Neural crest cell (in vitro differentiated cells): ENCODE measurements at regions not wholly inside any gene's neighbourhood (a gene's known extent, or its start where the extent isn't known, plus 50 kb on each side); places are given as distances from the start of the nearest gene placed in this dataset.
"Not testable (repeated sequence)": the region's sequence is repeated elsewhere in the genome, so short reads cannot be mapped to it uniquely, and the experiment has no call there.

Source experiments
- DNase-seq: peaks from one replicate; pipeline ENCODE4 v3.0.0; 2021; ENCODE audit warnings: low read depth, mixed read lengths, low spot score
- H3K27ac Mint-ChIP-seq: one replicate; pipeline ENCODE4 v1.8.0; 2021; ENCODE audit warnings: mild to moderate bottlenecking, mixed read lengths; ENCODE audit not compliant: unreplicated experiment
- H3K27me3 Mint-ChIP-seq: 2 replicates; pipeline ENCODE4 v1.8.0; 2021; ENCODE audit warnings: low read depth, mild to moderate bottlenecking, mixed read lengths
- H3K36me3 Mint-ChIP-seq: 2 replicates; pipeline ENCODE4 v1.8.0; 2021; ENCODE audit warnings: low read depth, mild to moderate bottlenecking, mixed read lengths
- H3K4me1 Mint-ChIP-seq: 2 replicates; pipeline ENCODE4 v1.8.0; 2021; ENCODE audit warnings: mixed read lengths
- H3K4me3 Mint-ChIP-seq: one replicate; pipeline ENCODE4 v1.8.0; 2021; ENCODE audit warnings: mild to moderate bottlenecking, mixed read lengths
- H3K9me3 Mint-ChIP-seq: 2 replicates; pipeline ENCODE4 v1.8.0; 2021; ENCODE audit warnings: mixed read lengths
- TF ChIP-seq, protein P1 (sequence below): fragments of 200-600 bp; sonication (generic); conservative IDR thresholded peaks from 2 replicates; pipeline ENCODE4 v1.5.0; 2021; ENCODE audit warnings: antibody characterized with exemption, mild to moderate bottlenecking

- TF ChIP-seq, protein P1, sequence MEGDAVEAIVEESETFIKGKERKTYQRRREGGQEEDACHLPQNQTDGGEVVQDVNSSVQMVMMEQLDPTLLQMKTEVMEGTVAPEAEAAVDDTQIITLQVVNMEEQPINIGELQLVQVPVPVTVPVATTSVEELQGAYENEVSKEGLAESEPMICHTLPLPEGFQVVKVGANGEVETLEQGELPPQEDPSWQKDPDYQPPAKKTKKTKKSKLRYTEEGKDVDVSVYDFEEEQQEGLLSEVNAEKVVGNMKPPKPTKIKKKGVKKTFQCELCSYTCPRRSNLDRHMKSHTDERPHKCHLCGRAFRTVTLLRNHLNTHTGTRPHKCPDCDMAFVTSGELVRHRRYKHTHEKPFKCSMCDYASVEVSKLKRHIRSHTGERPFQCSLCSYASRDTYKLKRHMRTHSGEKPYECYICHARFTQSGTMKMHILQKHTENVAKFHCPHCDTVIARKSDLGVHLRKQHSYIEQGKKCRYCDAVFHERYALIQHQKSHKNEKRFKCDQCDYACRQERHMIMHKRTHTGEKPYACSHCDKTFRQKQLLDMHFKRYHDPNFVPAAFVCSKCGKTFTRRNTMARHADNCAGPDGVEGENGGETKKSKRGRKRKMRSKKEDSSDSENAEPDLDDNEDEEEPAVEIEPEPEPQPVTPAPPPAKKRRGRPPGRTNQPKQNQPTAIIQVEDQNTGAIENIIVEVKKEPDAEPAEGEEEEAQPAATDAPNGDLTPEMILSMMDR = no peak
- no peaks in the 10 kb centered on the region for H3K27me3 Mint-ChIP-seq
- H3K4me1 Mint-ChIP-seq = peaks cover 5% of the 10 kb centered on the region
- DNase-seq = no peak
- no peak overlapping the region for H3K4me3 Mint-ChIP-seq
- H3K27ac Mint-ChIP-seq = no peak overlapping the region
- H3K36me3 Mint-ChIP-seq = no peaks in the 10 kb centered on the region
- H3K9me3 Mint-ChIP-seq = no peaks in the 10 kb centered on the region
Measured at GRCh38 chr3:75342425-75342824, 321.7 kb upstream of the FRG2C start.

GRCh38 chr3:75350536-75350935 lies 313.6 kb upstream of the FRG2C start:
- H3K27me3 Mint-ChIP-seq = not testable (repeated sequence)

GRCh38 chr3:75362086-75362784 lies 301.9 kb upstream of the FRG2C start:
- H3K27me3 Mint-ChIP-seq, H3K36me3 Mint-ChIP-seq, H3K27ac Mint-ChIP-seq, H3K4me3 Mint-ChIP-seq, H3K4me1 Mint-ChIP-seq, DNase-seq, H3K9me3 Mint-ChIP-seq: not testable (repeated sequence)

More at GRCh38 chr3:75350536-75350935, 313.6 kb upstream of the FRG2C start:
- not testable (repeated sequence) for H3K4me3 Mint-ChIP-seq, DNase-seq, H3K27ac Mint-ChIP-seq, H3K9me3 Mint-ChIP-seq, H3K36me3 Mint-ChIP-seq, H3K4me1 Mint-ChIP-seq

GRCh38 chr3:75372964-75373363 lies 291.2 kb upstream of the FRG2C start:
- Mint-ChIP-seq H3K27ac (peak overlapping the region; percentile 19), H3K27me3 (peaks cover 13% of the 10 kb centered on the region)
- not testable (repeated sequence) for H3K9me3 Mint-ChIP-seq, DNase-seq, H3K4me3 Mint-ChIP-seq, H3K36me3 Mint-ChIP-seq, H3K4me1 Mint-ChIP-seq

- not testable (repeated sequence) for H3K36me3 Mint-ChIP-seq, H3K27me3 Mint-ChIP-seq, H3K9me3 Mint-ChIP-seq, H3K4me1 Mint-ChIP-seq, H3K4me3 Mint-ChIP-seq, H3K27ac Mint-ChIP-seq, DNase-seq
Measured at GRCh38 chr3:75379840-75380239, 284.3 kb upstream of the FRG2C start.

DNA sequence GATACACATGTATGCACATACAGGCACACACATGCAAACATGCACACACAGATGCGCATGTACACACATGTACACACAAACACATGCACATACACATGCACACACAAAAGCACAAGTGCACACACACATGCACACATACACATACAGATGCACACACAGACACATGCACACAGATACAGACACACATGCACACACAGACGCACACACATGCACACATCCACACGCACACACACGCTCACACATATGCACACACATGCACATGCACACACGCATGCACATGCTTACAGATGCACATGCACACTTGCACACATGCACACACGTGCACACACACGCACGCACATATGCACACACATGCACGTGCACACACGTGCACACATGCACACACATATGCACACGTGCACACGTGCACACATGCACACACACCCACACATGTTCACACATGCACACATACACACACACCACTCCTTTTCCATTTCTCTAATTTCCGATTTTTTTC lies 283.8 kb upstream of the FRG2C start:
- no peak for DNase-seq
- TF ChIP-seq, protein P1 = no peak
- Mint-ChIP-seq H3K27ac (no peak overlapping the region), H3K4me1 (peaks cover 4% of the 10 kb centered on the region), H3K27me3 (peaks cover 2% of the 10 kb centered on the region), H3K36me3 (no peaks in the 10 kb centered on the region), H3K4me3 (no peak overlapping the region), H3K9me3 (peaks cover 10% of the 10 kb centered on the region)

DNA sequence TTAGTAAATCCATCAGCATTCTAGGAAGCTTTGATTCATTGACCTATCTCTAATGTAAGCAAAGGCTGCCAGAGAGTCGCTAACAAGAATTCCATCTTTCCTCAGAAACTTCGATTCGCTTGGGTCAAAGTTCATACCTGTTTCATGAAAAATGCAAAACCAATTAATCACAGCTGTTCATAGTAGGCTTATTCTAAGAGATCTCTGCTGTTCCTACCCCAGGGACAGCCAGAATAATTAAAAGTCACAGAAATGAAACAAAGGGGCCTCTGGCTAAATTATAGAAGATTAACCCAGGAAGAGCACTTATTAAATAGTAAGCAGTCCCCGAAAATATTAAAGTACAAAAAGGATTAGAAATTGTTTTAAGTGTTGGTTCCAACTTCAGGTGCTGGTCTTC lies 280.1 kb upstream of the FRG2C start:
- not testable (repeated sequence) for DNase-seq, H3K36me3 Mint-ChIP-seq, H3K4me1 Mint-ChIP-seq, H3K27ac Mint-ChIP-seq, H3K27me3 Mint-ChIP-seq, H3K9me3 Mint-ChIP-seq, H3K4me3 Mint-ChIP-seq

DNA sequence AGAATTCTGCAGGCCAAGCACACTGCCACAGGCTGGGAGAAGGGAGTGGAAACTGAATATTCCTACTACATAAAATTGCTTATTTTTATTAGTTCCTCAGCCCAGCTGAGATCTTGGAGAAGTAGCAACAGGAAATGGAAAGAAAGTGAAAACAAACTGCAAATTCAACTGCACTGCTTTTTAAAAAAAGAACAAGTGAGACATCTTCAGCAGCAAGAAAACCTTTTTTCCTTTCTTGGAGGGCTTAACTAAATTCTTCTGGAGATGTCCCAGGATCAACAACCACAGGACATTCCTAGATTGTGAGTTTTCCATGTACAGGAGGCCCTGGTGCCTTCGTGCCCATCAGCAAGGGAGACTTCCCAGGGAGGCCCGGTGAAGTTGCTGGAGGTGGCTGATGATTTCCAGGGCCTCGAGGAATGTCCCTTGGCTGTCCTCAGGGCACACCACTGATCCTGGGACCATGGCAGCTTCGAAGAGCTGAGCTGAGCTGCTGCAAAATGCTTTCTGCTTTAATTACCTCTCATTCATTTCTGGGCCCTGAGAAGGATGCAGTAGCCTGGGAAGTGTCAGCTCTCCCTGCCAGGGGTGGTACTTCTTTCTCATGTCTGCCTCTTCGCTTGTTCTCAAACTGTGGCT lies 275.5 kb upstream of the FRG2C start:
- H3K36me3 Mint-ChIP-seq, H3K4me3 Mint-ChIP-seq, H3K4me1 Mint-ChIP-seq, H3K27me3 Mint-ChIP-seq, H3K9me3 Mint-ChIP-seq, DNase-seq, H3K27ac Mint-ChIP-seq: not testable (repeated sequence)

GRCh38 chr3:75393288-75393694 lies 270.8 kb upstream of the FRG2C start:
- DNase-seq, H3K9me3 Mint-ChIP-seq, H3K27me3 Mint-ChIP-seq, H3K4me1 Mint-ChIP-seq, H3K4me3 Mint-ChIP-seq, H3K27ac Mint-ChIP-seq, H3K36me3 Mint-ChIP-seq: not testable (repeated sequence)

GRCh38 chr3:75394102-75394501 lies 270.0 kb upstream of the FRG2C start:
- H3K27me3 Mint-ChIP-seq, H3K27ac Mint-ChIP-seq, DNase-seq, H3K4me3 Mint-ChIP-seq, H3K9me3 Mint-ChIP-seq, H3K4me1 Mint-ChIP-seq, H3K36me3 Mint-ChIP-seq: not testable (repeated sequence)

GRCh38 chr3:75394562-75395360 lies 269.4 kb upstream of the FRG2C start:
- H3K27me3 Mint-ChIP-seq, DNase-seq, H3K4me1 Mint-ChIP-seq, H3K36me3 Mint-ChIP-seq, H3K4me3 Mint-ChIP-seq, H3K27ac Mint-ChIP-seq, H3K9me3 Mint-ChIP-seq: not testable (repeated sequence)
